ENCODE measurements at regions not wholly inside any gene's neighbourhood (a gene's known extent, or its start where the extent isn't known, plus 50 kb on each side); places are given as distances from the start of the nearest gene placed in this dataset.
A peak's percentile ranks its signal among the peaks of the same experiment; 100 is the strongest.
"Not testable (repeated sequence)": the region's sequence is repeated elsewhere in the genome, so short reads cannot be mapped to it uniquely, and the experiment has no call there.

- H3K9me2 ChIP-seq (replicated peaks; ENCODE audit: insufficient read depth), result no peaks in the 10 kb centered on the region
- H3K27ac ChIP-seq, result no peak overlapping the region
- H3K36me3 ChIP-seq (replicated peaks; ENCODE audit: insufficient read depth, low read depth), result no peaks in the 10 kb centered on the region
- TF ChIP-seq CTCF (IDR thresholded peaks at IDR 0.05; ENCODE audit: poor library complexity) (no peak), EZH2 (IDR thresholded peaks at IDR 0.05; ENCODE audit: borderline replicate concordance) (no peak), EZH2phosphoT487 (IDR thresholded peaks at IDR 0.05; ENCODE audit: low read depth, severe bottlenecking, unreplicated experiment) (no peak)
- no peaks in the 10 kb centered on the region for H3K27me3 ChIP-seq
- H2AFZ ChIP-seq, result no peak overlapping the region
- no peaks in the 10 kb centered on the region for H4K20me1 ChIP-seq (ENCODE audit: insufficient read depth, poor library complexity, severe bottlenecking)
- no peaks in the 10 kb centered on the region for H3K4me1 ChIP-seq (ENCODE audit: insufficient read depth)
- H3K4me2 ChIP-seq, result no peak overlapping the region
- DNase-seq (ENCODE audit: low spot score), result no peak
- H3K9me3 ChIP-seq (ENCODE audit: low read depth), result no peaks in the 10 kb centered on the region
- WGBS (ENCODE audit: low lambda C conversion rate, missing lambda C conversion rate), result 92% methylated on average over 1 of the region's 1 CpG
- no peak overlapping the region for H3K4me3 ChIP-seq
- no peaks in the 10 kb centered on the region for H3K79me2 ChIP-seq
Observed at GRCh38 chr21:28688381-28688780, 304.3 kb downstream of the LTN1 start.

- no peak overlapping the region for H2AFZ ChIP-seq
- 88% methylated on average over 1 of the region's 1 CpG for WGBS (ENCODE audit: low lambda C conversion rate, missing lambda C conversion rate)
- H3K27ac ChIP-seq, result no peak overlapping the region
- TF ChIP-seq EZH2phosphoT487 (IDR thresholded peaks at IDR 0.05; ENCODE audit: low read depth, severe bottlenecking, unreplicated experiment) (no peak), CTCF (IDR thresholded peaks at IDR 0.05; ENCODE audit: poor library complexity) (no peak)
- H4K20me1 ChIP-seq (ENCODE audit: insufficient read depth, poor library complexity, severe bottlenecking), result no peaks in the 10 kb centered on the region
- no peaks in the 10 kb centered on the region for H3K36me3 ChIP-seq (replicated peaks; ENCODE audit: insufficient read depth, low read depth)
- H3K4me1 ChIP-seq (ENCODE audit: insufficient read depth), result no peaks in the 10 kb centered on the region
- H3K4me3 ChIP-seq, result no peak overlapping the region
- peak; percentile 27 for DNase-seq (ENCODE audit: low spot score)
- no peaks in the 10 kb centered on the region for H3K79me2 ChIP-seq
- H3K27me3 ChIP-seq, result no peaks in the 10 kb centered on the region
- no peaks in the 10 kb centered on the region for H3K9me3 ChIP-seq (ENCODE audit: low read depth)
- H3K4me2 ChIP-seq, result no peak overlapping the region
- no peaks in the 10 kb centered on the region for H3K9me2 ChIP-seq (replicated peaks; ENCODE audit: insufficient read depth)
Observed at GRCh38 chr21:28687586-28687985, 305.1 kb downstream of the LTN1 start.

GRCh38 chr21:28683982-28684752 is 308.5 kb downstream of the LTN1 start:
- Histone ChIP-seq H2AFZ (no peak overlapping the region), H3K4me3 (no peak overlapping the region), H3K4me1 (ENCODE audit: insufficient read depth) (no peaks in the 10 kb centered on the region), H4K20me1 (ENCODE audit: insufficient read depth, poor library complexity, severe bottlenecking) (no peaks in the 10 kb centered on the region), H3K4me2 (no peak overlapping the region), H3K27ac (no peak overlapping the region), H3K9me2 (replicated peaks; ENCODE audit: insufficient read depth) (no peaks in the 10 kb centered on the region), H3K79me2 (no peaks in the 10 kb centered on the region), H3K36me3 (replicated peaks; ENCODE audit: insufficient read depth, low read depth) (no peaks in the 10 kb centered on the region), H3K9me3 (ENCODE audit: low read depth) (no peaks in the 10 kb centered on the region), H3K27me3 (no peaks in the 10 kb centered on the region)
- 85% methylated on average over 6 of the region's 6 CpGs for WGBS (ENCODE audit: low lambda C conversion rate, missing lambda C conversion rate)
- DNase-seq (ENCODE audit: low spot score), result no peak
- no peak for TF ChIP-seq EZH2phosphoT487 (IDR thresholded peaks at IDR 0.05; ENCODE audit: low read depth, severe bottlenecking, unreplicated experiment)
- no peak for TF ChIP-seq EZH2 (IDR thresholded peaks at IDR 0.05; ENCODE audit: borderline replicate concordance)
- TF ChIP-seq CTCF (IDR thresholded peaks at IDR 0.05; ENCODE audit: poor library complexity), result no peak

GRCh38 chr21:28682884-28683283 is 309.8 kb downstream of the LTN1 start:
- DNase-seq (ENCODE audit: low spot score); H3K9me2 ChIP-seq (replicated peaks; ENCODE audit: insufficient read depth); H3K27me3 ChIP-seq; H3K4me2 ChIP-seq; H3K4me1 ChIP-seq (ENCODE audit: insufficient read depth); H4K20me1 ChIP-seq (ENCODE audit: insufficient read depth, poor library complexity, severe bottlenecking); H3K9me3 ChIP-seq (ENCODE audit: low read depth); H3K79me2 ChIP-seq; H2AFZ ChIP-seq; H3K4me3 ChIP-seq; H3K36me3 ChIP-seq (replicated peaks; ENCODE audit: insufficient read depth, low read depth); H3K27ac ChIP-seq: not testable (repeated sequence)
- 97% methylated on average over 3 of the region's 3 CpGs for WGBS (ENCODE audit: low lambda C conversion rate, missing lambda C conversion rate)

GRCh38 chr21:28677096-28677495 is 315.6 kb downstream of the LTN1 start:
- not testable (repeated sequence) for H3K4me1 ChIP-seq (ENCODE audit: insufficient read depth); H3K27ac ChIP-seq; H3K79me2 ChIP-seq; H3K4me2 ChIP-seq; H3K4me3 ChIP-seq; H3K9me3 ChIP-seq (ENCODE audit: low read depth); H2AFZ ChIP-seq; H3K27me3 ChIP-seq; H3K9me2 ChIP-seq (replicated peaks; ENCODE audit: insufficient read depth); H3K36me3 ChIP-seq (replicated peaks; ENCODE audit: insufficient read depth, low read depth); DNase-seq (ENCODE audit: low spot score); H4K20me1 ChIP-seq (ENCODE audit: insufficient read depth, poor library complexity, severe bottlenecking)
- 96% methylated on average over 13 of the region's 13 CpGs for WGBS (ENCODE audit: low lambda C conversion rate, missing lambda C conversion rate)
